GM23338 (cell line): ENCODE measurements at regions not wholly inside any gene's neighbourhood (a gene's known extent, or its start where the extent isn't known, plus 50 kb on each side); places are given as distances from the start of the nearest gene placed in this dataset.

ENCODE experiments used
- ATAC-seq: fragments of 200-7000 bp; cut with Tn5 transposase; 3 replicates; pipeline ENCODE4 v1.9.1; 2020
- DNase-seq: peaks from one replicate; pipeline ENCODE4 v3.0.0-alpha.2; 2015; ENCODE audit warnings: low spot score
- H2AFZ ChIP-seq: fragments of 200-600 bp; sonication (generic); 2 replicates; pipeline ENCODE4 v1.8.0; 2016; ENCODE audit warnings: antibody characterized with exemption, mild to moderate bottlenecking, moderate library complexity
- H3F3A ChIP-seq: fragments of 200-600 bp; sonication (generic); replicated peaks from 2 replicates; pipeline ENCODE4 v1.8.0; 2017; ENCODE audit warnings: antibody characterized with exemption, mixed run types, low read depth
- H3K27ac ChIP-seq: fragments of 200-600 bp; sonication (generic); 2 replicates; pipeline ENCODE4 v1.6.1; 2016; ENCODE audit warnings: low read depth
- H3K27me3 ChIP-seq: fragments of 200-600 bp; sonication (generic); 2 replicates; pipeline ENCODE4 v1.8.0; 2016; ENCODE audit warnings: mild to moderate bottlenecking, mixed run types, moderate library complexity; ENCODE audit not compliant: insufficient read depth
- H3K36me3 ChIP-seq: fragments of 200-600 bp; sonication (generic); 2 replicates; pipeline ENCODE4 v1.8.0; 2016; ENCODE audit warnings: mild to moderate bottlenecking; ENCODE audit not compliant: insufficient read depth
- H3K4me1 ChIP-seq: fragments of 200-600 bp; sonication (generic); 2 replicates; pipeline ENCODE4 v1.8.0; 2016; ENCODE audit warnings: mild to moderate bottlenecking, moderate library complexity; ENCODE audit not compliant: insufficient read depth
- H3K4me2 ChIP-seq: fragments of 200-600 bp; sonication (generic); 2 replicates; pipeline ENCODE4 v1.7.1; 2017; ENCODE audit warnings: mixed run types
- H3K4me3 ChIP-seq: fragments of 200-600 bp; sonication (generic); 2 replicates; pipeline ENCODE4 v1.6.1; 2016; ENCODE audit warnings: mixed run types
- H3K79me2 ChIP-seq: fragments of 200-600 bp; sonication (generic); replicated peaks from 2 replicates; pipeline ENCODE4 v1.8.0; 2017; ENCODE audit warnings: mild to moderate bottlenecking; ENCODE audit not compliant: insufficient read depth
- H3K9me2 ChIP-seq: fragments of 200-600 bp; sonication (generic); 2 replicates; pipeline ENCODE4 v1.8.0; 2017; ENCODE audit not compliant: insufficient read depth
- H4K20me1 ChIP-seq: fragments of 200-600 bp; sonication (generic); replicated peaks from 2 replicates; pipeline ENCODE4 v1.8.0; 2017; ENCODE audit warnings: mild to moderate bottlenecking; ENCODE audit not compliant: insufficient read depth
- H3K27ac Mint-ChIP-seq: 2 replicates; pipeline ENCODE4 v1.8.0; 2020; ENCODE audit warnings: inconsistent platforms, mild to moderate bottlenecking, moderate library complexity, mixed read lengths
- H3K27me3 Mint-ChIP-seq: 3 replicates; pipeline ENCODE4 v1.8.0; 2022; ENCODE audit warnings: low read depth, mild to moderate bottlenecking, moderate library complexity, mixed read lengths, inconsistent platforms; ENCODE audit not compliant: insufficient read depth, poor library complexity
- H3K36me3 Mint-ChIP-seq: 3 replicates; pipeline ENCODE4 v1.8.0; 2021; ENCODE audit warnings: low read depth, mild to moderate bottlenecking, inconsistent platforms, moderate library complexity, mixed read lengths
- H3K4me1 Mint-ChIP-seq: 3 replicates; pipeline ENCODE4 v1.8.0; 2020; ENCODE audit warnings: mild to moderate bottlenecking, inconsistent platforms, mixed read lengths
- H3K4me3 Mint-ChIP-seq: 3 replicates; pipeline ENCODE4 v1.8.0; 2021; ENCODE audit warnings: moderate library complexity, mild to moderate bottlenecking, inconsistent platforms, mixed read lengths
- H3K9me3 Mint-ChIP-seq: 3 replicates; pipeline ENCODE4 v1.8.0; 2020; ENCODE audit warnings: moderate library complexity, mild to moderate bottlenecking, inconsistent platforms, mixed read lengths
- CREB1 ChIP-seq: fragments of 250-450 bp; sonication (Bioruptor Pico); IDR thresholded peaks from 2 replicates; pipeline ENCODE4 v1.5.0; 2020; ENCODE audit warnings: low read depth, mild to moderate bottlenecking, moderate library complexity
- ETS1 ChIP-seq: IDR thresholded peaks from 2 replicates; pipeline ENCODE4 v1.6.1; 2016; ENCODE audit warnings: antibody characterized with exemption
- EZH2 ChIP-seq: fragments of 200-600 bp; sonication (generic); IDR thresholded peaks from one replicate; pipeline ENCODE4 v1.8.0; 2017; ENCODE audit warnings: antibody characterized with exemption, mild to moderate bottlenecking, low read depth; ENCODE audit not compliant: unreplicated experiment
- EZH2phosphoT487 ChIP-seq: fragments of 200-600 bp; sonication (generic); IDR thresholded peaks from one replicate; pipeline ENCODE4 v1.8.1; 2018; ENCODE audit warnings: antibody characterized with exemption; ENCODE audit not compliant: unreplicated experiment
- JUNB ChIP-seq: IDR thresholded peaks from one replicate; pipeline ENCODE4 v1.6.1; 2016; ENCODE audit warnings: antibody characterized with exemption; ENCODE audit not compliant: unreplicated experiment
- NANOG ChIP-seq: IDR thresholded peaks from 2 replicates; pipeline ENCODE4 v1.6.1; 2016; ENCODE audit warnings: antibody characterized with exemption, borderline replicate concordance
- REST ChIP-seq: IDR thresholded peaks from one replicate; pipeline ENCODE4 v1.6.1; 2018; ENCODE audit warnings: antibody characterized with exemption; ENCODE audit not compliant: unreplicated experiment
- ZNF331 ChIP-seq: fragments of 250-450 bp; sonication (Bioruptor Pico); IDR thresholded peaks from 2 replicates; pipeline ENCODE4 v1.5.0; 2020; ENCODE audit warnings: low read depth, mild to moderate bottlenecking, moderate library complexity
- ZNF462 ChIP-seq: fragments of 250-450 bp; sonication (Bioruptor Pico); IDR thresholded peaks from 2 replicates; pipeline ENCODE4 v1.5.0; 2020; ENCODE audit warnings: mild to moderate bottlenecking, moderate library complexity
- TF ChIP-seq, protein P1 (sequence below), 2 experiments: fragments of 200-600 bp in 1 of 2; sonication (generic) in 1 of 2; conservative IDR thresholded peaks; 2 replicates each; pipeline versions ENCODE4 v1.5.1 to v1.6.1; 2016 to 2017; ENCODE audit warnings: antibody characterized with exemption in 2 of 2, low read depth in 2 of 2, mild to moderate bottlenecking in 2 of 2, moderate library complexity in 1 of 2

GRCh38 chr2:21244161-21244560 is 120.4 kb downstream of the TDRD15 start:
- Histone ChIP-seq H2AFZ (no peak overlapping the region), H4K20me1 (no peaks in the 10 kb centered on the region), H3K79me2 (no peaks in the 10 kb centered on the region), H3F3A (no peaks in the 10 kb centered on the region), H3K36me3 (0 out of 2 replicates have a peak, but pooled peaks cover 2% of the 10 kb centered on the region), H3K27ac (no peak overlapping the region), H3K4me3 (no peak overlapping the region), H3K4me1 (no peaks in the 10 kb centered on the region), H3K4me2 (no peak overlapping the region), H3K9me2 (no peaks in the 10 kb centered on the region), H3K27me3 (no peaks in the 10 kb centered on the region)
- ATAC-seq (no peak), DNase-seq (no peak)
- no peaks in the 10 kb centered on the region; the same call in 2 of the 3 replicates for H3K36me3 Mint-ChIP-seq
- peaks cover 11% of the 10 kb centered on the region for H3K9me3 Mint-ChIP-seq
- no peak overlapping the region for H3K27ac Mint-ChIP-seq
- H3K27me3 Mint-ChIP-seq = peaks cover 3% of the 10 kb centered on the region
- no peaks in the 10 kb centered on the region for H3K4me1 Mint-ChIP-seq
- TF ChIP-seq EZH2phosphoT487 = no peak
- TF ChIP-seq CREB1 (CRISPR knock-in tag) = no peak
- no peak for TF ChIP-seq ZNF462
- no peak for TF ChIP-seq JUNB
- no peak for TF ChIP-seq ETS1
- no peak for TF ChIP-seq ZNF331 (CRISPR knock-in tag)
- TF ChIP-seq, protein P1, sequence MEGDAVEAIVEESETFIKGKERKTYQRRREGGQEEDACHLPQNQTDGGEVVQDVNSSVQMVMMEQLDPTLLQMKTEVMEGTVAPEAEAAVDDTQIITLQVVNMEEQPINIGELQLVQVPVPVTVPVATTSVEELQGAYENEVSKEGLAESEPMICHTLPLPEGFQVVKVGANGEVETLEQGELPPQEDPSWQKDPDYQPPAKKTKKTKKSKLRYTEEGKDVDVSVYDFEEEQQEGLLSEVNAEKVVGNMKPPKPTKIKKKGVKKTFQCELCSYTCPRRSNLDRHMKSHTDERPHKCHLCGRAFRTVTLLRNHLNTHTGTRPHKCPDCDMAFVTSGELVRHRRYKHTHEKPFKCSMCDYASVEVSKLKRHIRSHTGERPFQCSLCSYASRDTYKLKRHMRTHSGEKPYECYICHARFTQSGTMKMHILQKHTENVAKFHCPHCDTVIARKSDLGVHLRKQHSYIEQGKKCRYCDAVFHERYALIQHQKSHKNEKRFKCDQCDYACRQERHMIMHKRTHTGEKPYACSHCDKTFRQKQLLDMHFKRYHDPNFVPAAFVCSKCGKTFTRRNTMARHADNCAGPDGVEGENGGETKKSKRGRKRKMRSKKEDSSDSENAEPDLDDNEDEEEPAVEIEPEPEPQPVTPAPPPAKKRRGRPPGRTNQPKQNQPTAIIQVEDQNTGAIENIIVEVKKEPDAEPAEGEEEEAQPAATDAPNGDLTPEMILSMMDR (conservative IDR thresholded peaks at IDR 0.05; ENCODE audit: low read depth in 2 of 2) = no peak
- TF ChIP-seq EZH2 = no peak
- no peak for TF ChIP-seq REST
- no peak for TF ChIP-seq NANOG
- no peak overlapping the region for H3K4me3 Mint-ChIP-seq
